ENCODE measurements at regions not wholly inside any gene's neighbourhood (a gene's known extent, or its start where the extent isn't known, plus 50 kb on each side); places are given as distances from the start of the nearest gene placed in this dataset.

GRCh38 chr6:81909981-81910900 is 157.8 kb upstream of the TENT5A start:
- Histone ChIP-seq H3K4me3 (no peak overlapping the region), H3K27me3 (no peaks in the 10 kb centered on the region), H3K9me3 (no peaks in the 10 kb centered on the region), H3K4me1 (no peaks in the 10 kb centered on the region), H3K27ac (no peak overlapping the region), H3K36me3 (no peaks in the 10 kb centered on the region)
- DNase-seq (ENCODE audit: low spot score in 2 of 2), result no peak
- intact Hi-C loops (cut with DNase I; ENCODE audit: low total_unique reads), result no loop called here
- TF ChIP-seq CTCF (IDR thresholded peaks at IDR 0.05) (no peak), POLR2A (IDR thresholded peaks at IDR 0.05) (no peak), POLR2AphosphoS5 (IDR thresholded peaks at IDR 0.05) (no peak)

GRCh38 chr6:81909162-81909561 is 156.7 kb upstream of the TENT5A start:
- Histone ChIP-seq H3K27ac (no peak overlapping the region), H3K4me3 (no peak overlapping the region), H3K36me3 (no peaks in the 10 kb centered on the region), H3K9me3 (no peaks in the 10 kb centered on the region), H3K27me3 (no peaks in the 10 kb centered on the region), H3K4me1 (no peaks in the 10 kb centered on the region)
- TF ChIP-seq CTCF (IDR thresholded peaks at IDR 0.05) (no peak), POLR2A (IDR thresholded peaks at IDR 0.05) (no peak), POLR2AphosphoS5 (IDR thresholded peaks at IDR 0.05) (no peak)
- DNase-seq (ENCODE audit: low spot score in 2 of 2), result no peak
- intact Hi-C loops (cut with DNase I; ENCODE audit: low total_unique reads), result no loop called here

GRCh38 chr6:81906709-81907204 is 154.3 kb upstream of the TENT5A start:
- Histone ChIP-seq H3K4me3 (no peak overlapping the region), H3K9me3 (no peaks in the 10 kb centered on the region), H3K27me3 (no peaks in the 10 kb centered on the region), H3K36me3 (no peaks in the 10 kb centered on the region), H3K27ac (no peak overlapping the region), H3K4me1 (no peaks in the 10 kb centered on the region)
- intact Hi-C loops (cut with DNase I; ENCODE audit: low total_unique reads), result loop anchor here (1.0 kb wide), 1 partner anchor 23 kb away; no protein-coding TSS in a partner anchor
- no peak for TF ChIP-seq CTCF (IDR thresholded peaks at IDR 0.05)
- no peak for TF ChIP-seq POLR2A (IDR thresholded peaks at IDR 0.05)
- no peak for TF ChIP-seq POLR2AphosphoS5 (IDR thresholded peaks at IDR 0.05)
- no peak for DNase-seq (ENCODE audit: low spot score in 2 of 2)

GRCh38 chr6:81906041-81906440 is 153.6 kb upstream of the TENT5A start:
- Histone ChIP-seq H3K4me1 (no peaks in the 10 kb centered on the region), H3K36me3 (no peaks in the 10 kb centered on the region), H3K9me3 (no peaks in the 10 kb centered on the region), H3K27ac (no peak overlapping the region), H3K4me3 (no peak overlapping the region), H3K27me3 (no peaks in the 10 kb centered on the region)
- TF ChIP-seq POLR2AphosphoS5 (IDR thresholded peaks at IDR 0.05) (no peak), CTCF (IDR thresholded peaks at IDR 0.05) (no peak), POLR2A (IDR thresholded peaks at IDR 0.05) (no peak)
- DNase-seq (ENCODE audit: low spot score in 2 of 2), result no peak
- intact Hi-C loops (cut with DNase I; ENCODE audit: low total_unique reads), result loop anchor here (1.0 kb wide), 1 partner anchor 23 kb away; no protein-coding TSS in a partner anchor

- Histone ChIP-seq H3K36me3 (no peaks in the 10 kb centered on the region), H3K4me1 (no peaks in the 10 kb centered on the region), H3K4me3 (no peak overlapping the region), H3K9me3 (no peaks in the 10 kb centered on the region), H3K27me3 (no peaks in the 10 kb centered on the region), H3K27ac (no peak overlapping the region)
- DNase-seq (ENCODE audit: low spot score in 2 of 2), result no peak
- intact Hi-C loops (cut with DNase I; ENCODE audit: low total_unique reads), result loop anchor here (5.0 kb wide), 1 partner anchor 484 kb away; no protein-coding TSS in a partner anchor
- TF ChIP-seq CTCF (IDR thresholded peaks at IDR 0.05), result no peak
- TF ChIP-seq POLR2A (IDR thresholded peaks at IDR 0.05), result no peak
- TF ChIP-seq POLR2AphosphoS5 (IDR thresholded peaks at IDR 0.05), result no peak
Measured at GRCh38 chr6:81901551-81901966, 149.1 kb upstream of the TENT5A start.
